Astrocyte (in vitro differentiated cells and primary cell): ENCODE measurements at regions not wholly inside any gene's neighbourhood (a gene's known extent, or its start where the extent isn't known, plus 50 kb on each side); places are given as distances from the start of the nearest gene placed in this dataset.

ENCODE experiments used
- DNase-seq: peaks from one replicate; pipeline ENCODE4 v3.0.0-alpha.2; 2010; ENCODE audit warnings: low read depth
- FAIRE-seq: peaks from 2 replicates; lab custom pipeline; 2011; peaks lifted over from hg19 to GRCh38; lab: Jason Lieb, UNC
- H2AFZ ChIP-seq: 2 replicates; pipeline ENCODE4 v1.6.0; 2012; ENCODE audit warnings: low read depth, low read length, inconsistent platforms
- H3K27ac ChIP-seq: 2 replicates; pipeline ENCODE4 v1.5.1; 2011; ENCODE audit warnings: low read depth, low read length, inconsistent platforms
- H3K27me3 ChIP-seq: 2 replicates; pipeline ENCODE4 v1.6.0; 2011; ENCODE audit warnings: low read length, inconsistent platforms; ENCODE audit not compliant: insufficient read depth
- H3K36me3 ChIP-seq: 2 replicates; pipeline ENCODE4 v1.5.1; 2011; ENCODE audit warnings: low read length, inconsistent platforms; ENCODE audit not compliant: insufficient read depth
- H3K4me1 ChIP-seq: 2 replicates; pipeline ENCODE4 v1.5.1; 2011; ENCODE audit warnings: low read length, inconsistent platforms; ENCODE audit not compliant: insufficient read depth
- H3K4me2 ChIP-seq: 2 replicates; pipeline ENCODE4 v1.6.0; 2012; ENCODE audit warnings: low read length, inconsistent platforms
- H3K4me3 ChIP-seq: 2 replicates; pipeline ENCODE4 v1.5.1; 2011; ENCODE audit warnings: low read depth, mild to moderate bottlenecking, low read length, inconsistent platforms; ENCODE audit not compliant: insufficient read depth
- H3K79me2 ChIP-seq: 2 replicates; pipeline ENCODE4 v1.6.0; 2012; ENCODE audit warnings: mild to moderate bottlenecking, low read length, inconsistent platforms; ENCODE audit not compliant: insufficient read depth
- H3K9ac ChIP-seq: 2 replicates; pipeline ENCODE4 v1.6.0; 2012; ENCODE audit warnings: mild to moderate bottlenecking, low read length, inconsistent platforms
- H3K9me3 ChIP-seq: 2 replicates; pipeline ENCODE4 v1.5.1; 2012; ENCODE audit warnings: low read depth, mild to moderate bottlenecking, low read length, inconsistent platforms; ENCODE audit not compliant: insufficient read depth
- H4K20me1 ChIP-seq: 2 replicates; pipeline ENCODE4 v1.6.0; 2012; ENCODE audit warnings: low read length, inconsistent platforms; ENCODE audit not compliant: insufficient read depth
- H3K27ac Mint-ChIP-seq: one replicate; pipeline ENCODE4 v1.8.0; 2021; ENCODE audit warnings: mild to moderate bottlenecking, mixed read lengths; ENCODE audit not compliant: unreplicated experiment
- H3K27me3 Mint-ChIP-seq: one replicate; pipeline ENCODE4 v1.8.0; 2021; ENCODE audit warnings: low read depth, mixed read lengths; ENCODE audit not compliant: unreplicated experiment
- H3K36me3 Mint-ChIP-seq: one replicate; pipeline ENCODE4 v1.8.0; 2021; ENCODE audit warnings: low read depth, mixed read lengths; ENCODE audit not compliant: unreplicated experiment
- H3K4me1 Mint-ChIP-seq: one replicate; pipeline ENCODE4 v1.8.0; 2021; ENCODE audit warnings: low read depth, mixed read lengths; ENCODE audit not compliant: unreplicated experiment
- H3K4me3 Mint-ChIP-seq: one replicate; pipeline ENCODE4 v1.8.0; 2021; ENCODE audit warnings: mild to moderate bottlenecking, moderate library complexity, mixed read lengths; ENCODE audit not compliant: unreplicated experiment
- H3K9me3 Mint-ChIP-seq: one replicate; pipeline ENCODE4 v1.8.0; 2021; ENCODE audit warnings: mild to moderate bottlenecking, mixed read lengths; ENCODE audit not compliant: unreplicated experiment
- CTCF ChIP-seq: IDR thresholded peaks from 2 replicates; pipeline ENCODE4 v1.5.1; 2011; ENCODE audit warnings: low read depth, mild to moderate bottlenecking, inconsistent platforms, low read length, moderate library complexity; ENCODE audit not compliant: insufficient read depth
- EZH2 ChIP-seq: IDR thresholded peaks from 2 replicates; pipeline ENCODE4 v1.6.1; 2012; ENCODE audit warnings: mild to moderate bottlenecking, low read length, inconsistent platforms; ENCODE audit not compliant: insufficient read depth

GRCh38 chr10:20616918-20617810 is 279.9 kb downstream of the NEBL start:
- no peak overlapping the region for H3K4me2 ChIP-seq
- no peak for FAIRE-seq
- no peak overlapping the region for H2AFZ ChIP-seq
- H3K4me1 ChIP-seq, result no peaks in the 10 kb centered on the region
- H3K79me2 ChIP-seq, result no peaks in the 10 kb centered on the region
- no peak overlapping the region for H3K4me3 Mint-ChIP-seq
- no peak overlapping the region for H3K27ac Mint-ChIP-seq
- no peaks in the 10 kb centered on the region for H4K20me1 ChIP-seq
- no peak overlapping the region for H3K4me3 ChIP-seq
- TF ChIP-seq EZH2 (no peak), CTCF (no peak)
- H3K4me1 Mint-ChIP-seq, result no peaks in the 10 kb centered on the region
- no peaks in the 10 kb centered on the region for H3K27me3 ChIP-seq
- no peak overlapping the region for H3K9ac ChIP-seq
- no peak for DNase-seq
- H3K9me3 ChIP-seq, result no peaks in the 10 kb centered on the region
- no peak overlapping the region for H3K27ac ChIP-seq
- H3K36me3 Mint-ChIP-seq, result no peaks in the 10 kb centered on the region
- no peaks in the 10 kb centered on the region for H3K36me3 ChIP-seq
- H3K9me3 Mint-ChIP-seq, result no peaks in the 10 kb centered on the region
- no peaks in the 10 kb centered on the region for H3K27me3 Mint-ChIP-seq

- Histone ChIP-seq H2AFZ (no peak overlapping the region), H3K4me1 (no peaks in the 10 kb centered on the region), H3K9me3 (no peaks in the 10 kb centered on the region), H3K4me2 (no peak overlapping the region), H3K27ac (no peak overlapping the region), H3K36me3 (no peaks in the 10 kb centered on the region), H3K79me2 (no peaks in the 10 kb centered on the region), H3K4me3 (no peak overlapping the region), H4K20me1 (no peaks in the 10 kb centered on the region), H3K9ac (no peak overlapping the region), H3K27me3 (no peaks in the 10 kb centered on the region)
- DNase-seq (no peak), FAIRE-seq (no peak)
- no peaks in the 10 kb centered on the region for H3K36me3 Mint-ChIP-seq
- no peaks in the 10 kb centered on the region for H3K4me1 Mint-ChIP-seq
- H3K27me3 Mint-ChIP-seq, result no peaks in the 10 kb centered on the region
- no peak overlapping the region for H3K4me3 Mint-ChIP-seq
- H3K9me3 Mint-ChIP-seq, result no peaks in the 10 kb centered on the region
- no peak overlapping the region for H3K27ac Mint-ChIP-seq
- no peak for TF ChIP-seq CTCF
- no peak for TF ChIP-seq EZH2
These were observed 280.9 kb downstream of the NEBL start for GRCh38 chr10:20616056-20616671.
